ENCODE measurements at regions not wholly inside any gene's neighbourhood (a gene's known extent, or its start where the extent isn't known, plus 50 kb on each side); places are given as distances from the start of the nearest gene placed in this dataset.

- Histone ChIP-seq H3K9me3 (ENCODE audit: low read length) (no peaks in the 10 kb centered on the region), H3K4me3 (ENCODE audit: low read length) (no peak overlapping the region), H3K36me3 (ENCODE audit: insufficient read depth, low read length) (no peaks in the 10 kb centered on the region), H2AFZ (ENCODE audit: low read depth, low read length) (peak overlapping the region; percentile 18), H3K4me1 (ENCODE audit: insufficient read depth, low read length) (peaks cover 10% of the 10 kb centered on the region), H3K27me3 (ENCODE audit: insufficient read depth, low read length) (peaks cover 33% of the 10 kb centered on the region)
Observed at GRCh38 chr12:113610698-113611097, 139.0 kb upstream of the LHX5 start.

GRCh38 chr12:113609692-113610469, 138.2 kb upstream of the LHX5 start:
- H3K9me3 ChIP-seq (ENCODE audit: low read length): no peaks in the 10 kb centered on the region
- H3K27me3 ChIP-seq (ENCODE audit: insufficient read depth, low read length): peaks cover 33% of the 10 kb centered on the region
- peak overlapping the region; percentile 4 for H3K4me3 ChIP-seq (ENCODE audit: low read length)
- H3K4me1 ChIP-seq (ENCODE audit: insufficient read depth, low read length): peaks cover 10% of the 10 kb centered on the region
- H2AFZ ChIP-seq (ENCODE audit: low read depth, low read length): peak overlapping the region; percentile 18
- H3K36me3 ChIP-seq (ENCODE audit: insufficient read depth, low read length): no peaks in the 10 kb centered on the region

- H3K4me3 ChIP-seq (ENCODE audit: low read length): no peak overlapping the region
- no peaks in the 10 kb centered on the region for H3K9me3 ChIP-seq (ENCODE audit: low read length)
- peaks cover 6% of the 10 kb centered on the region for H3K27me3 ChIP-seq (ENCODE audit: insufficient read depth, low read length)
- H2AFZ ChIP-seq (ENCODE audit: low read depth, low read length): no peak overlapping the region
- no peaks in the 10 kb centered on the region for H3K36me3 ChIP-seq (ENCODE audit: insufficient read depth, low read length)
- H3K4me1 ChIP-seq (ENCODE audit: insufficient read depth, low read length): no peaks in the 10 kb centered on the region
Observed at GRCh38 chr12:113604666-113605065, 133.0 kb upstream of the LHX5 start.

- Histone ChIP-seq H3K4me3 (ENCODE audit: low read length) (no peak overlapping the region), H3K4me1 (ENCODE audit: insufficient read depth, low read length) (no peaks in the 10 kb centered on the region), H3K9me3 (ENCODE audit: low read length) (no peaks in the 10 kb centered on the region), H3K27me3 (ENCODE audit: insufficient read depth, low read length) (peaks cover 8% of the 10 kb centered on the region), H2AFZ (ENCODE audit: low read depth, low read length) (no peak overlapping the region), H3K36me3 (ENCODE audit: insufficient read depth, low read length) (no peaks in the 10 kb centered on the region)
Observed at GRCh38 chr12:113601656-113602263, 130.1 kb upstream of the LHX5 start.

- Histone ChIP-seq H3K27me3 (ENCODE audit: insufficient read depth, low read length) (peaks cover 8% of the 10 kb centered on the region), H3K36me3 (ENCODE audit: insufficient read depth, low read length) (no peaks in the 10 kb centered on the region), H3K4me1 (ENCODE audit: insufficient read depth, low read length) (no peaks in the 10 kb centered on the region), H2AFZ (ENCODE audit: low read depth, low read length) (no peak overlapping the region), H3K9me3 (ENCODE audit: low read length) (no peaks in the 10 kb centered on the region), H3K4me3 (ENCODE audit: low read length) (no peak overlapping the region)
Observed at GRCh38 chr12:113598815-113599406, 127.2 kb upstream of the LHX5 start.

GRCh38 chr12:113594967-113595366, 123.3 kb upstream of the LHX5 start:
- H3K27me3 ChIP-seq (ENCODE audit: insufficient read depth, low read length): peaks cover 34% of the 10 kb centered on the region
- no peak overlapping the region for H3K4me3 ChIP-seq (ENCODE audit: low read length)
- H3K36me3 ChIP-seq (ENCODE audit: insufficient read depth, low read length): no peaks in the 10 kb centered on the region
- peaks cover 1% of the 10 kb centered on the region for H3K9me3 ChIP-seq (ENCODE audit: low read length)
- H2AFZ ChIP-seq (ENCODE audit: low read depth, low read length): no peak overlapping the region
- no peaks in the 10 kb centered on the region for H3K4me1 ChIP-seq (ENCODE audit: insufficient read depth, low read length)

GRCh38 chr12:113591480-113591974, 119.9 kb upstream of the LHX5 start:
- H3K4me1 ChIP-seq (ENCODE audit: insufficient read depth, low read length): no peaks in the 10 kb centered on the region
- no peak overlapping the region for H2AFZ ChIP-seq (ENCODE audit: low read depth, low read length)
- H3K9me3 ChIP-seq (ENCODE audit: low read length): peaks cover 2% of the 10 kb centered on the region
- no peaks in the 10 kb centered on the region for H3K36me3 ChIP-seq (ENCODE audit: insufficient read depth, low read length)
- no peak overlapping the region for H3K4me3 ChIP-seq (ENCODE audit: low read length)
- H3K27me3 ChIP-seq (ENCODE audit: insufficient read depth, low read length): peaks cover 41% of the 10 kb centered on the region

GRCh38 chr12:113589437-113589836, 117.8 kb upstream of the LHX5 start:
- no peak overlapping the region for H2AFZ ChIP-seq (ENCODE audit: low read depth, low read length)
- peaks cover 41% of the 10 kb centered on the region for H3K27me3 ChIP-seq (ENCODE audit: insufficient read depth, low read length)

GRCh38 chr12:113587720-113588119, 116.0 kb upstream of the LHX5 start:
- H2AFZ ChIP-seq (ENCODE audit: low read depth, low read length): no peak overlapping the region
- H3K9me3 ChIP-seq (ENCODE audit: low read length): peaks cover 2% of the 10 kb centered on the region
- H3K36me3 ChIP-seq (ENCODE audit: insufficient read depth, low read length): no peaks in the 10 kb centered on the region
- no peaks in the 10 kb centered on the region for H3K4me1 ChIP-seq (ENCODE audit: insufficient read depth, low read length)
- peaks cover 30% of the 10 kb centered on the region for H3K27me3 ChIP-seq (ENCODE audit: insufficient read depth, low read length)
- no peak overlapping the region for H3K4me3 ChIP-seq (ENCODE audit: low read length)

More at GRCh38 chr12:113589437-113589836, 117.8 kb upstream of the LHX5 start:
- Histone ChIP-seq H3K36me3 (ENCODE audit: insufficient read depth, low read length) (no peaks in the 10 kb centered on the region), H3K4me1 (ENCODE audit: insufficient read depth, low read length) (no peaks in the 10 kb centered on the region), H3K9me3 (ENCODE audit: low read length) (peaks cover 2% of the 10 kb centered on the region), H3K4me3 (ENCODE audit: low read length) (no peak overlapping the region)

- no peak overlapping the region for H3K4me3 ChIP-seq (ENCODE audit: low read length)
- H2AFZ ChIP-seq (ENCODE audit: low read depth, low read length): no peak overlapping the region
- peaks cover 19% of the 10 kb centered on the region for H3K27me3 ChIP-seq (ENCODE audit: insufficient read depth, low read length)
- H3K36me3 ChIP-seq (ENCODE audit: insufficient read depth, low read length): no peaks in the 10 kb centered on the region
- H3K4me1 ChIP-seq (ENCODE audit: insufficient read depth, low read length): no peaks in the 10 kb centered on the region
- H3K9me3 ChIP-seq (ENCODE audit: low read length): peaks cover 2% of the 10 kb centered on the region
Observed at GRCh38 chr12:113586461-113586860, 114.8 kb upstream of the LHX5 start.

GRCh38 chr12:113582521-113583218, 111.0 kb upstream of the LHX5 start:
- H2AFZ ChIP-seq (ENCODE audit: low read depth, low read length): no peak overlapping the region
- H3K27me3 ChIP-seq (ENCODE audit: insufficient read depth, low read length): peaks cover 7% of the 10 kb centered on the region
- H3K36me3 ChIP-seq (ENCODE audit: insufficient read depth, low read length): no peaks in the 10 kb centered on the region
- no peak overlapping the region for H3K4me3 ChIP-seq (ENCODE audit: low read length)
- H3K4me1 ChIP-seq (ENCODE audit: insufficient read depth, low read length): no peaks in the 10 kb centered on the region
- H3K9me3 ChIP-seq (ENCODE audit: low read length): no peaks in the 10 kb centered on the region

GRCh38 chr12:113581342-113581741, 109.7 kb upstream of the LHX5 start:
- Histone ChIP-seq H3K36me3 (ENCODE audit: insufficient read depth, low read length) (no peaks in the 10 kb centered on the region), H3K4me3 (ENCODE audit: low read length) (no peak overlapping the region), H2AFZ (ENCODE audit: low read depth, low read length) (no peak overlapping the region), H3K9me3 (ENCODE audit: low read length) (no peaks in the 10 kb centered on the region), H3K4me1 (ENCODE audit: insufficient read depth, low read length) (no peaks in the 10 kb centered on the region), H3K27me3 (ENCODE audit: insufficient read depth, low read length) (no peaks in the 10 kb centered on the region)

- no peaks in the 10 kb centered on the region for H3K9me3 ChIP-seq (ENCODE audit: low read length)
- H3K4me3 ChIP-seq (ENCODE audit: low read length): no peak overlapping the region
- H3K27me3 ChIP-seq (ENCODE audit: insufficient read depth, low read length): no peaks in the 10 kb centered on the region
- H2AFZ ChIP-seq (ENCODE audit: low read depth, low read length): no peak overlapping the region
- H3K36me3 ChIP-seq (ENCODE audit: insufficient read depth, low read length): no peaks in the 10 kb centered on the region
- no peaks in the 10 kb centered on the region for H3K4me1 ChIP-seq (ENCODE audit: insufficient read depth, low read length)
Observed at GRCh38 chr12:113580437-113580836, 108.8 kb upstream of the LHX5 start.
